ENCODE measurements at regions not wholly inside any gene's neighbourhood (a gene's known extent, or its start where the extent isn't known, plus 50 kb on each side); places are given as distances from the start of the nearest gene placed in this dataset.

DNA sequence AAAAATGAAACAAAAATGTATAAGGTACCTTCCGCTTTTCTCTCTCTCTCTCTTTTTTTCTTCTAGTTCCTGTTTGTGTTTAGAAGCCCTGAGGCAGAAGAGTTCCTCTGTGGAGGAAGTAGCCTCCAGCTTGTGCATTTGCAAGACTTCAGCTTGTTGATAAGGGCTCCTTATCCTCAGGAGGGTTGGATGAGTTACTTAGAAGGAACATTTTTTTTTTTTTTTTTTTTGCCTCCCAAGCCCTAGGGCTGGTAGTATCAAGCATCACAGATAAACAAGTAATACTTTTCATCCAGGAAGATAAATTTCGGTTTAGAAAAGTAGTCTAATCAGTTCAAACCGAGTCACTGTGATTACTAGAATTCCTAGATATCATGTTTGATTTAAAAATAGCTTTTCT is 91.0 kb upstream of the CBLB start:
- no peak overlapping the region for H3K27ac ChIP-seq (ENCODE audit: poor library complexity, severe bottlenecking)

DNA sequence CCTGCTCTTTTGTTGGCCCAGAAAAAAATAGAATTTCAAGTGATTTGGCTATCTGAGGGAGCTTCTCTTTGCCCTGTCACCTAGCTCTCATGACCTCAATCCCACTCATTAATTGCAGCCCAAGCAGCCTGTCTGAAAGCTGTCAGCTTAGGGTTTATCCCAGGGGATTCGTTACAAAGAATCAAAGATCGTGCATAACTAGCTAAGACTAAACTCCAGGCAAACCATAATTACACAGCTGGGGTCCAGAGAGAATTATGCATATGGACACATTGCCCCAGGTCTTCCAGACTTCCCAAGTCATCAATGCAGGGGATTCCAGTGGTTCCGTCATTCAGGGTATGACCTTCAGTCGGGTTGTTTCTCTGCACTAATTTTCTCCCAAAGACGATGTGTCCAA is 91.6 kb upstream of the CBLB start:
- TF ChIP-seq, protein P1, sequence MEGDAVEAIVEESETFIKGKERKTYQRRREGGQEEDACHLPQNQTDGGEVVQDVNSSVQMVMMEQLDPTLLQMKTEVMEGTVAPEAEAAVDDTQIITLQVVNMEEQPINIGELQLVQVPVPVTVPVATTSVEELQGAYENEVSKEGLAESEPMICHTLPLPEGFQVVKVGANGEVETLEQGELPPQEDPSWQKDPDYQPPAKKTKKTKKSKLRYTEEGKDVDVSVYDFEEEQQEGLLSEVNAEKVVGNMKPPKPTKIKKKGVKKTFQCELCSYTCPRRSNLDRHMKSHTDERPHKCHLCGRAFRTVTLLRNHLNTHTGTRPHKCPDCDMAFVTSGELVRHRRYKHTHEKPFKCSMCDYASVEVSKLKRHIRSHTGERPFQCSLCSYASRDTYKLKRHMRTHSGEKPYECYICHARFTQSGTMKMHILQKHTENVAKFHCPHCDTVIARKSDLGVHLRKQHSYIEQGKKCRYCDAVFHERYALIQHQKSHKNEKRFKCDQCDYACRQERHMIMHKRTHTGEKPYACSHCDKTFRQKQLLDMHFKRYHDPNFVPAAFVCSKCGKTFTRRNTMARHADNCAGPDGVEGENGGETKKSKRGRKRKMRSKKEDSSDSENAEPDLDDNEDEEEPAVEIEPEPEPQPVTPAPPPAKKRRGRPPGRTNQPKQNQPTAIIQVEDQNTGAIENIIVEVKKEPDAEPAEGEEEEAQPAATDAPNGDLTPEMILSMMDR (IDR thresholded peaks at IDR 0.05; ENCODE audit: poor library complexity, severe bottlenecking) = no peak
- Histone ChIP-seq H3K4me3 (ENCODE audit: severe bottlenecking) (no peak overlapping the region), H3K27ac (ENCODE audit: poor library complexity, severe bottlenecking) (no peak overlapping the region), H3K36me3 (ENCODE audit: low read depth) (no peaks in the 10 kb centered on the region), H3K9me3 (ENCODE audit: severe bottlenecking) (no peaks in the 10 kb centered on the region), H3K27me3 (ENCODE audit: insufficient read depth, poor library complexity, severe bottlenecking) (no peaks in the 10 kb centered on the region), H3K4me1 (ENCODE audit: insufficient read depth, poor library complexity, severe bottlenecking) (no peaks in the 10 kb centered on the region)
- DNase-seq (ENCODE audit: low spot score) (no peak), ATAC-seq (ENCODE audit: low read depth) (no peak)

More for the DNA sequence above, 91.0 kb upstream of the CBLB start:
- no peaks in the 10 kb centered on the region for H3K9me3 ChIP-seq (ENCODE audit: severe bottlenecking)
- no peaks in the 10 kb centered on the region for H3K4me1 ChIP-seq (ENCODE audit: insufficient read depth, poor library complexity, severe bottlenecking)
- ATAC-seq (ENCODE audit: low read depth) = no peak
- no peaks in the 10 kb centered on the region for H3K36me3 ChIP-seq (ENCODE audit: low read depth)
- H3K4me3 ChIP-seq (ENCODE audit: severe bottlenecking) = no peak overlapping the region
- no peak for DNase-seq (ENCODE audit: low spot score)
- H3K27me3 ChIP-seq (ENCODE audit: insufficient read depth, poor library complexity, severe bottlenecking) = no peaks in the 10 kb centered on the region
- TF ChIP-seq, protein P1 (IDR thresholded peaks at IDR 0.05; ENCODE audit: poor library complexity, severe bottlenecking) = no peak

DNA sequence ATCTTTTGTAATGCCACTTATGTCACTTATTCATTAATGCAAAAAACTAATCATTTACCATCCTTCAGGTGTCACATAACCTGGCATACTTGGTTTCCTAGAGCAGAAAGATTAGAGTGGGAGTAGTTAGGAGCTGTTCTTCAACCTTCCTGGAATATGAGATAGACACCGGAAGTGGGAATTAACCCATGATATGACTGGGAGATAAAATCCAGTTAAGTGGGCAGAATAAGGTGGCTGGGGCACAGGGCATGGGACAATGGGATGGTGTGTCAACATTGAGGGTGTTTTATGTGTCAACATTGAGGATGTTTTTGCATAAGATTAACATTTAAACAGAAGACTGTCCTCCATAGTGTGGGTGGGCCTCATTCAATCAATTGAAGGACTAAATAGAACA is 94.3 kb upstream of the CBLB start:
- DNase-seq (ENCODE audit: low spot score) = no peak
- no peak for ATAC-seq (ENCODE audit: low read depth)
- Histone ChIP-seq H3K4me3 (ENCODE audit: severe bottlenecking) (no peak overlapping the region), H3K9me3 (ENCODE audit: severe bottlenecking) (no peaks in the 10 kb centered on the region), H3K27ac (ENCODE audit: poor library complexity, severe bottlenecking) (no peak overlapping the region), H3K36me3 (ENCODE audit: low read depth) (no peaks in the 10 kb centered on the region), H3K27me3 (ENCODE audit: insufficient read depth, poor library complexity, severe bottlenecking) (no peaks in the 10 kb centered on the region), H3K4me1 (ENCODE audit: insufficient read depth, poor library complexity, severe bottlenecking) (no peaks in the 10 kb centered on the region)
- TF ChIP-seq, protein P1 (IDR thresholded peaks at IDR 0.05; ENCODE audit: poor library complexity, severe bottlenecking) = no peak

DNA sequence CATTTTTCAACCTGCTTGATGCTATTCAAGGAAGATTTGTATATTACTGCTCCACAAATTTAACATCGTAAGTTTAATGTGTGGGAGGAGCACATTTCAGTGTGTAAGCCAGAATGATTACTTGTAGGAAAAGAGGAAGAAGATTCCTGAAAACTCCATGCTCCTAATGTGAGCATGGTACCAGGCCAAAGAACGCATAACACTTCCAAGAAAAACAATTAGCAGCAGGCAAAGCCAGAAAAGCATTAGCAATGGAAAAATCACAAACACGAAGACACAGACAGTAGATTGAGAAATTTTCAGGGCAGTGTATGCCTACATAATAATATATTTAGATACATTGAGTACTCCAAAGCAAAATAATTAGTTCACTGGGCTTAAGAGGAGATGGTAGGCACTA is 96.6 kb upstream of the CBLB start:
- Histone ChIP-seq H3K4me1 (ENCODE audit: insufficient read depth, poor library complexity, severe bottlenecking) (peaks cover 5% of the 10 kb centered on the region), H3K4me3 (ENCODE audit: severe bottlenecking) (no peak overlapping the region), H3K27ac (ENCODE audit: poor library complexity, severe bottlenecking) (no peak overlapping the region), H3K9me3 (ENCODE audit: severe bottlenecking) (no peaks in the 10 kb centered on the region), H3K36me3 (ENCODE audit: low read depth) (no peaks in the 10 kb centered on the region), H3K27me3 (ENCODE audit: insufficient read depth, poor library complexity, severe bottlenecking) (no peaks in the 10 kb centered on the region)
- no peak for ATAC-seq (ENCODE audit: low read depth)
- DNase-seq (ENCODE audit: low spot score) = no peak
- TF ChIP-seq, protein P1 (IDR thresholded peaks at IDR 0.05; ENCODE audit: poor library complexity, severe bottlenecking) = no peak

DNA sequence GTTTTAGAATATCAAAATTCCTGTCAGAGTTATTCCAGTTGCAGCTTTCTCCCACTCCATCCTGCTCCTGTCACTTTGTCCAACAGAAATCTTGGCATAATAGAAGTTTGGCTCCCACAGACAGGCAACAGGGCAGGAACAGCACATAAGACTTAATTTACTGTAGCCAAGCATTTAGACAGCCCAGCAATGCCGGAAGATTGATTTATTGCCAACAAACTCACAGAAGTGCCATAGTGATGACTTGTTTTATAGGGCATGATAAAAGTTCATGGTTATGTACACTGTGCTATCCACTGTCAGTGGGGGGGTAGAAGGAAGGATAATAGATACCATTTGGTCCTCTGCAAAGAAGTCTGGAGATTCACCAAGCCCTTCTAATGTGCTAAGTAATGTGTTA is 98.3 kb upstream of the CBLB start:
- H3K4me1 ChIP-seq (ENCODE audit: insufficient read depth, poor library complexity, severe bottlenecking) = peaks cover 9% of the 10 kb centered on the region
- no peak for DNase-seq (ENCODE audit: low spot score)
- peaks cover 3% of the 10 kb centered on the region for H3K9me3 ChIP-seq (ENCODE audit: severe bottlenecking)
- H3K36me3 ChIP-seq (ENCODE audit: low read depth) = no peaks in the 10 kb centered on the region
- ATAC-seq (ENCODE audit: low read depth) = peak; percentile 67
- TF ChIP-seq, protein P1 (IDR thresholded peaks at IDR 0.05; ENCODE audit: poor library complexity, severe bottlenecking) = no peak
- H3K27me3 ChIP-seq (ENCODE audit: insufficient read depth, poor library complexity, severe bottlenecking) = no peaks in the 10 kb centered on the region
- H3K4me3 ChIP-seq (ENCODE audit: severe bottlenecking) = no peak overlapping the region
- no peak overlapping the region for H3K27ac ChIP-seq (ENCODE audit: poor library complexity, severe bottlenecking)
